ENCODE measurements at regions not wholly inside any gene's neighbourhood (a gene's known extent, or its start where the extent isn't known, plus 50 kb on each side); places are given as distances from the start of the nearest gene placed in this dataset.

DNA sequence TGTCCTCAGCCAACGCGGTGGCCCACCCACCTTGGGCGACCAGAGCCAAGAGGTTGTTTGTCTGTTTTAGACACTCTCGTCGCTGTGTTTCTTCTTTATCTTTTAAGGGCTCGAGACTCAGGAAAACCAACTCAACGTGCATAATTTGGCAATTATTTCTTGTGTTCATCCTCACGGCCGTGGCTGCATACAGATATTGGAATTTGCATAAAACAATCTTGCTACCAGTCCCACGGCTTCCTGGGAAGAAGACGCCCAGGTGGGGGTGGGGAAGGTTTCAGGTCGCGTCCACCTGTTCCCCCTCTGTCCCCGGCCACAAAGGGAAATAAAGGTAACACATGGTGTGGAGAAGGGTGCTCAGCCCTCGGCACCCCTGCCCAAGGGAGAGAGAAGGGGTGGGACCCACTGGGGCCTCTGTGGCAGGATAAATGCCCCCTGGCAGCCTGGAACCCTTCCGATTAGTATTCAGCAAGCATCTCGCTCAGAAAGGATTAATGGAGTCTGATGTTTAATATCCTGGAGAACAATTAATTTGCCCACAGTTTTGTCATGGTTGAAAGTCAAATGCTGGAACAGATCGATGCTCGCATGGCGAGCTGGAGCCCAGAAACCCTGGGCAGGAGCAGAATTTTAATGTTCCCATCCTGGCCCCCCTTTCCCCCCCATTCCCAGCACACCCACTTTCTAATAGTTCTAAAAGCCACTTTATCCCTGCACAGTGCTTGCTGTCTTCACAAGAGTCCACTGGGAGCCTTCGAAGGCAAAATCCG lies 359.7 kb downstream of the MN1 start:
- no peak for DNase-seq (ENCODE audit: low read depth in 2 of 2)

- DNase-seq (ENCODE audit: low read depth in 2 of 2): no peak
Measured at GRCh38 chr22:27443306-27443705, 358.2 kb downstream of the MN1 start.

DNA sequence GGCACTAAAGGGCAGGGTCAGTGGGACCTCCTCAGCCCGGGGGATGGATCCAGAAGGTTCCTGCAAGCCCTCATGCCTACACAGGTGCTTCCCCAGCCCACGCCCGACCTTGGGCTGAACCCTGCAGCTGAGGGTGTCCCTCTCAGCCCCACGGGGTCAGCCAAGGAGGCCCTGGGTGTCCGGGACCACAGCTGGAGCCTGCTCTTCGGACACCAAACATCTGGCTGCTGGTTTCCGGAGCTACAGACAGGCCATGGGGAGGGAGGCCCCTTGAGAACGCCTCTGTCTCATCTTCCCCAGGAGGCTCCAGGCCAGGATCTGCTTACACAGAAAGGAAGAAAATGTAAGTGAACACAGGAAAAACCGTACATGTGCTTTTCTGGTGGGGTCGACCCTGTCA lies 355.7 kb downstream of the MN1 start:
- DNase-seq (ENCODE audit: low read depth in 2 of 2): no peak

GRCh38 chr22:27447289-27447688 lies 354.3 kb downstream of the MN1 start:
- DNase-seq (ENCODE audit: low read depth in 2 of 2): no peak

- no peak for DNase-seq (ENCODE audit: low read depth in 2 of 2)
Measured at GRCh38 chr22:27450448-27450847, 351.1 kb downstream of the MN1 start.

DNA sequence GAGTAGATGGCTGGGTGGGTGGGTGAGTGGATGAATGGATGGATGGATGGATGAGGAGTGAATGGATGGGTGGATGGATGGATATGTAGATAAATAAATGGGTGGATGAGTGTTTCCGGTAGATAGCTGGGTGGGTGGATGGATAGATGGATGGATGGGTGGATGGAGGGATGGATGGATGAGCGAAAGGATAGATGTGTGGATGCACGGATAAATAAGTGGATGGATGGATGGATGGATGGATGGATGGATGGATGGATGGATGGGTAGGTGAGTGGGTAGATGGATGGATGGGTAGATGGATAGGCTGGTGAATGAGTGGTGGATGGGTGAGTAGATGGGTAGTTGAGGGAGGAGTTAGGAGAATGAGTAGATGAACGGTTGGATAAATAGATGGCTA lies 349.3 kb downstream of the MN1 start:
- no peak for DNase-seq (ENCODE audit: low read depth in 2 of 2)

DNA sequence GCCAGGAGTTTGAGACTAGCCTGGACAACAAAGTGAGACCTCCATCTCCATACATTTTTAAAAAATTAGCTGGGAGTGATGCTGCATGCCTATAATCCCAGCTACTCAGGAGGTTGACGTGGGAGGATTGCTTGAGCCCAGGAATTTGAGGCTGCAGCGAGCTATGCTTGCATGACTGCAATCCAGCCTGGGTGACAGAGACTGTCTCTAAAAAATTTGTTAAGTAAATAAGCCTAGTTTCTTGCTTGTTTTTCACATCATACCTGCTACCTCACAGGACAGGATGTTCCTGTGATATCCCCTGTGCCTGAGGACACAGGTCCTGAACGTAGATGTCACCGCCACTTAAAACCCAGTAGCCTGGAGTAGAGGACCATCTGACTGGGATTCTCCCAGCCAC lies 348.6 kb downstream of the MN1 start:
- no peak for DNase-seq (ENCODE audit: low read depth in 2 of 2)

- no peak for DNase-seq (ENCODE audit: low read depth in 2 of 2)
Measured at GRCh38 chr22:27453725-27454124, 347.8 kb downstream of the MN1 start.

- DNase-seq (ENCODE audit: low read depth in 2 of 2): no peak
Measured at GRCh38 chr22:27454807-27455450, 346.6 kb downstream of the MN1 start.

DNA sequence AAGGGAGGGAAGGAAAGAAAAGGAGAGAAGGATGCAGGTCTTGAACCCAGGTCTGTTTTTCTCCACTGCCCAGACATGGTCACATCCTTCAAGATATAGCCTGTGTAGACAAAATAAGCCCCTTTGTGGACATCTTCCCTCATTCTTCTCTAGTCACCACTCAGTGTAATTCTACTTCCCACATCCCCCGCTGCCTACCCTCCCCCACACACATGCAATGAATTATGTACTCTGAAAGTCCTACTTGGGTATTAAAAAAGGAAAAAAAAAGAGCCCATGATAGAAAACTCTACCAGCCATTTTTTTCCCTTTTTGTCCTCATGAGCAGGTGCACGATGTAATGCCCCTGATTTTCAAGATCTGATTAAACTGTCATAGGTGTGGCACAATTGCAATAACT lies 346.0 kb downstream of the MN1 start:
- no peak for DNase-seq (ENCODE audit: low read depth in 2 of 2)

DNA sequence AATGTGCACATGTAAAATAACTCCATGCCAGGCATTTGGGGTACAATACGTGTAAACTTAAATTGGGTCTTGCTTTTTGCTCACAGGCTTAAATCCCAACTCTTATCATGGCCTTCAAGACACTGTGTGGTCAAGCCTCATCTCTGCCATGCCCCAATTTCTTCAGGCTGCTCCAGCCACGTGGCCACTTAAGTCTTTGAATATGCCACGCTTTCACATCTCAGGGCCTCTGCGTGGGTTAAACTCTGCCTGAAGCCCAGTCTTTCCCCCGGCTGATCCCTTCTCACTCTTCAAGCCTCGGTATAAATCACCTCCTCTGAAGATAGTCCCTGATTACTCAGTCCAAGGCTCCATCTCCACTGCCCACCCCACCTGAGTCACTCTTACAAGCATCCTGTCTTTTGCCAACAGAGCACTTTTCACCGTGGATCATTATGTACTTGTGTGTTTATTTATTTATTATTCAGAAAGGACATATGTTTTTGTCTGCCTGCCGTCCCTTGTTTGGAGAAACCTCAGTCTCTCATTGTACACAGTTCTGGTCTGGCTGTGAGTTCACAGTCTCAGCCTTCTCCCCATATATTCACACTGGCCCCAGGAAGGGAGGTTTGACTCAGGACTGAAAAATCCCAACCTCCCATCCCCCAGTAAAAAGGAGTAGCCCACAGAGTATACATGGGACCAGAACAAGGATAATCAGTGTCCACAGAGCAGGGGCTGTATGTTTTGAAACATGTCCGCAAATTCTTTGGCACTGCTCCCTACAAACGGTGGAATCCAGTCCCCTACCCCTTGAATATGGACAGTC lies 344.7 kb downstream of the MN1 start:
- no peak for DNase-seq (ENCODE audit: low read depth in 2 of 2)

DNA sequence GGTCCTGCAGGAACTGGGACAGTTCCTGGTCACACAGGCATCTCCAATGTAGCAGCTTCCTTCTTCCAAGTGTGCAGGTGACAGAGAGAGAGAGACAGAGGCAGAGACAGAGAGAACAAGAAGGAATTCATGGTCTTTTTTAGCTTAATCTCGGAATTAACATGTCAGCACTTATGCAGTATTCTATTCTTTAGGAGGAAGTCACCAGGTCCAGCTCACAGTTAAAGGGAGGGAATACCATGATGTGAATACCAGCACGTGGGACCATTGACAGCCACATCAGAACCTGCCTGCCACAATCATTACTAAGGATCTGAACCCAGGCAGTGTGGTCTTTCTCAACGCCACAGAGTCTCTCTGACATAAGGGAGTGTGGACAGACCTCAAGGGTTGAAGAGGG lies 341.6 kb downstream of the MN1 start:
- no peak for DNase-seq (ENCODE audit: low read depth in 2 of 2)

- DNase-seq (ENCODE audit: low read depth in 2 of 2): no peak
Measured at GRCh38 chr22:27460591-27461347, 340.8 kb downstream of the MN1 start.

- DNase-seq (ENCODE audit: low read depth in 2 of 2): no peak
Measured at GRCh38 chr22:27461470-27461869, 340.1 kb downstream of the MN1 start.

- DNase-seq (ENCODE audit: low read depth in 2 of 2): no peak
Measured at GRCh38 chr22:27462190-27462589, 339.4 kb downstream of the MN1 start.

DNA sequence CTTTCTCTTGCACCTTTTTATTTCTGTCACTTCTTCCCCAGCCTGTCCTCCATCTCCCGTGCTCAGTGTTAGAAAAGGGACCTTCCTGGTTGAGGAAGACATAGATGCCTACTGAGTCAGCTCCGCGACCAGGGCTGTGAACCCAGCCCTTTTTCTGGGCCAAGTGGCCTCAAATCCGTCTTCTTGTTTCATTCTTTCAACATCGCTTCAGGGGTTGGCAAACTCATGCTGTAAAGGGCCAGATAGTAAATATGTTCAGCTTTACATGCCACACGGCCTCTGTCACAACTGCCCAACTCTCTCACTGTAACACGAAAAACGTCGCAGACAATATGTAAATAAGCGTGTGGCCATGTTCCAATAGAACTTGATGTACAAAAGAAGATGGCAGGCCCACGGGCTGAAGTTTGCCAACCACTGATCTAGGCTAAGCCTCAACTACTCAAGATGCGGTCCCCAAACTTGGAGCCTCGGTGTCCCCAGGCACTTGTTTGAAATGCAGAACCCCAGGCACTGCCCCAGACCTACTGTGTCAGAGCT lies 338.4 kb downstream of the MN1 start:
- DNase-seq (ENCODE audit: low read depth in 2 of 2): no peak

DNA sequence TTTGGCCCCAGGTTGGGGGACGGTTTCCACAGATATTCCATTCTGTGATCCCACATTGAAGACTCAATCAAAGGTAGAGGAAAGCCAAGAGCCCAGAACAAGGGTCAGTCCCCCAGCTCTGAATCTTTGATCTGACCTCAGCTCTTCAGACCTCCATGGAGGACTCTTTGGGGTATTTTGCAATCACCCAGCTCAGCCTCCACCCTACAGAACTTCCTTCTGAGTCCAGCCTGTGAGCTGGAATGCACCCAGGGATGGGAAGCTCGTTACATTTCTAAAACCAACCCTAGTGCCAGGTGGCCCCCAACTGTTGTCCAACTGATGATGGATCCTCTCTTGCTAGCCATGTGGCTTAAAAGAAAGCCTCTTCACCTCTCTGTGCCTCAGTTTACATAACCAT lies 335.3 kb downstream of the MN1 start:
- DNase-seq (ENCODE audit: low read depth in 2 of 2): no peak

DNA sequence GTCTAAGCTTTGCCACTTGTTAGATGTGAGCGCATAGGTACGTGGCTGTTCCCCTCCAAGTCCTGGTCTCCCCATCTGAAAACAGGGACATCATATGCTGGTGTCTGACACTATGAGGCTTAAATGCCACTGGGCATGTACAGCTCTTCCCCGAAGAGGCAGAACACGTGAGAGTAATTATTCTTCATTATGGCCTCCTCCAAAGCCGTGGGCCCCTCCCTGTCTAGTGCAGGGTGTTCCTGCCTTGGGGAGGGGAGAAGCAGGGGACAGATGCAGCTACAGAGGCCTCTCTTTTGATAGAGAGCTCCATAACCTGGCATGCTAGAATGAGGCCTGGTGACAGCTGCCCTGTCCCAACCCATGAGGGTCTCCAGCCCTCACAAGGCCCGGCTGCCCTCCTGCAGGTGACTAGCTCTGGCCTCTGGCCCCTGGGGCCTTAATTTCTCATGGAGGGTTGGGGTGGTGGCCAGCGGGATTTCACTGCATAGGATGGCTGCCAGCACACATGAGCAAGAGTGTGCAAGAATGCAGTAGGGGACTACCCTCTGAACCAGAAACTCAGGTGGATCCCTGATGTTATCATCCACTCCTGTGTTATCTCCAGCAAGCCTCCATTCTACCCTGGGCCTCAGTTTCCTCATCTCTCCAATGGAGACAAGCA lies 334.6 kb downstream of the MN1 start:
- no peak for DNase-seq (ENCODE audit: low read depth in 2 of 2)

DNA sequence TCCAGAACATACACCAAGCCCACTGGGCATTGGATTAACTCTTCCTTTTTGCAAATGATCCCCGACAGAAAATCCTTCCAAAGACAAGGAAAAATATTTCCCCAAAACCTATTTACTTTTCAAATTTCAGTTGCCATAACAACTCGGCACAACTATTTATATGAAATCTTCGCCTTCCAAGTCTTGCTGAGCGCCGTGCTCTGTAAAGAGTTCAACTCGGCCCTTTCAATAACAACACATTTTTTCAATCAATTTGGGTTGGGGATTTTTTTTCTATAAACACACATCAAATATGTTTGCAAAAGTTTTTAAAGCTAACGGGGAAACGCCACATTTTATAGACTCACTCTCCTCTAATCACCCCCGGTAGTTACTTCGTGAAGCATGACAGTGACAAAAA lies 333.8 kb downstream of the MN1 start:
- DNase-seq (ENCODE audit: low read depth in 2 of 2): no peak

GRCh38 chr22:27468712-27469111 lies 332.8 kb downstream of the MN1 start:
- no peak for DNase-seq (ENCODE audit: low read depth in 2 of 2)

DNA sequence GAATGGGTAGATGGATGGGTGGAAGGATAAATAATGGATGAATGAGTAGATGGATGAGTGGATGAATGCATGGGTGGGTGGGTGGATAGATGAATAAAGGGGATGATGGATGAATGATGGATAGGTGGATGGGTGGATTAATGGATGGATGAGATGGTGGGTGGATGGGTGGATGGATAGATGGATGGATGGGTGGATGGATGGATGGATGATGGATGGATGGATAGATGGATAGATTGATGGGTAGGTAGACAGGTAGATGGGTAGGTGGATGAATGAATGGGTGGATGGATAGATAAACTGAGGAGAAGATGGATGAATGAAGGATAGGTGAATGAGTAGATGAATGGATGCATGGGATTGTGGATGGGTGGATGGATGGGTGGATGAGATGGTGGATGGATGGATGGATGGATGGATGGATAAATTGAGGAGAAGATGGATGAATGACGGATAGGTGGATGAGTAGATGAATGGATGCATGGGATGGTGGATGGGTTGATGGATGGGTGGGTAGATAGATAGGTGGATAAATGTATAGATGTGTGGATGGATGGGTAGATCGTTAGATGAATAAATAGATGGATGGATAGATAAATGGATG lies 331.3 kb downstream of the MN1 start:
- no peak for DNase-seq (ENCODE audit: low read depth in 2 of 2)
